Smooth muscle cell (in vitro differentiated cells): ENCODE measurements at regions not wholly inside any gene's neighbourhood (a gene's known extent, or its start where the extent isn't known, plus 50 kb on each side); places are given as distances from the start of the nearest gene placed in this dataset.
"Not testable (repeated sequence)": the region's sequence is repeated elsewhere in the genome, so short reads cannot be mapped to it uniquely, and the experiment has no call there.

ENCODE experiments used
- DNase-seq: peaks from one replicate; lab custom pipeline; 2025; ENCODE audit not compliant: unreplicated experiment; lab: John Stamatoyannopoulos, UW
- H2AFZ ChIP-seq: fragments of 200-600 bp; sonication (generic); 2 replicates; pipeline ENCODE4 v1.6.0; 2016; ENCODE audit warnings: antibody characterized with exemption, low read depth, mild to moderate bottlenecking
- H3F3A ChIP-seq: fragments of 200-600 bp; sonication (generic); 2 replicates; pipeline ENCODE4 v1.6.0; 2017; ENCODE audit warnings: antibody characterized with exemption, low read depth
- H3K27ac ChIP-seq: fragments of 200-600 bp; sonication (generic); 2 replicates; pipeline ENCODE4 v1.5.1; 2016; ENCODE audit warnings: low read depth, mild to moderate bottlenecking
- H3K27me3 ChIP-seq: fragments of 200-600 bp; sonication (generic); 2 replicates; pipeline ENCODE4 v1.6.1; 2016; ENCODE audit warnings: low read depth, mild to moderate bottlenecking
- H3K36me3 ChIP-seq: fragments of 200-600 bp; sonication (generic); 2 replicates; pipeline ENCODE4 v1.5.1; 2016; ENCODE audit warnings: low read depth
- H3K4me1 ChIP-seq: fragments of 200-600 bp; sonication (generic); 2 replicates; pipeline ENCODE4 v1.5.1; 2016; ENCODE audit warnings: low read depth
- H3K4me2 ChIP-seq: fragments of 200-600 bp; sonication (generic); 2 replicates; pipeline ENCODE4 v1.6.0; 2016; ENCODE audit warnings: mild to moderate bottlenecking
- H3K4me3 ChIP-seq: fragments of 200-600 bp; sonication (generic); 2 replicates; pipeline ENCODE4 v1.5.1; 2016; ENCODE audit warnings: mild to moderate bottlenecking
- H3K79me2 ChIP-seq: fragments of 200-600 bp; sonication (generic); 2 replicates; pipeline ENCODE4 v1.6.0; 2016; ENCODE audit warnings: low read depth, mild to moderate bottlenecking
- H3K9ac ChIP-seq: fragments of 200-600 bp; sonication (generic); 2 replicates; pipeline ENCODE4 v1.6.0; 2016; ENCODE audit warnings: low read depth
- H3K9me3 ChIP-seq: fragments of 200-600 bp; sonication (generic); replicated peaks from 2 replicates; pipeline ENCODE4 v1.5.1; 2016; ENCODE audit warnings: low read depth
- H4K20me1 ChIP-seq: fragments of 200-600 bp; sonication (generic); 2 replicates; pipeline ENCODE4 v1.6.0; 2016; ENCODE audit warnings: low read depth
- WGBS: methylation state at CpG from one replicate; pipeline ENCODE4 v1.1.7; 2016; ENCODE audit warnings: low lambda C conversion rate; 5-methylcytosine and 5-hydroxymethylcytosine counted together
- TF ChIP-seq, protein P1 (sequence below): fragments of 200-600 bp; sonication (generic); IDR thresholded peaks from 2 replicates; pipeline ENCODE4 v1.5.1; 2017; ENCODE audit warnings: borderline replicate concordance, mild to moderate bottlenecking, antibody characterized with exemption; ENCODE audit not compliant: insufficient read depth, poor library complexity, severe bottlenecking

DNA sequence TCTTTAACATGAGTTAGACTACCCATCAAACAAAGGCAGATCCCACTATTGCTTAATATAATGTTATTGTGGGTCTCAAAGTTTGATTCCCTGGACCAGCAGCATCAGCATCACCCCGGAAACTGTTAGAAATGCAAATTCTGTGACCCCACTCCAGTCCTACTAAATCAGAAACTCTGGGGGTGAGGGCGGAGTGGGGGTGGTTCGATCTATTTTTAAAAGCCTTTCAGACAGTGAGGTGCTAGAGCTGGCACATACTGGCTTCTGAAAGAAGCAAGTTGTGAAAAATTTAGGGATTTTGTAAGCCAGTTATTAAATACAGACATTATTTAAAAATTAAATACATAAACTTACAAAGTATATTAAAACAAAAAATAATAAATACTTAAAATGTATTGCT, 513.2 kb downstream of the NFIB start:
- TF ChIP-seq, protein P1, sequence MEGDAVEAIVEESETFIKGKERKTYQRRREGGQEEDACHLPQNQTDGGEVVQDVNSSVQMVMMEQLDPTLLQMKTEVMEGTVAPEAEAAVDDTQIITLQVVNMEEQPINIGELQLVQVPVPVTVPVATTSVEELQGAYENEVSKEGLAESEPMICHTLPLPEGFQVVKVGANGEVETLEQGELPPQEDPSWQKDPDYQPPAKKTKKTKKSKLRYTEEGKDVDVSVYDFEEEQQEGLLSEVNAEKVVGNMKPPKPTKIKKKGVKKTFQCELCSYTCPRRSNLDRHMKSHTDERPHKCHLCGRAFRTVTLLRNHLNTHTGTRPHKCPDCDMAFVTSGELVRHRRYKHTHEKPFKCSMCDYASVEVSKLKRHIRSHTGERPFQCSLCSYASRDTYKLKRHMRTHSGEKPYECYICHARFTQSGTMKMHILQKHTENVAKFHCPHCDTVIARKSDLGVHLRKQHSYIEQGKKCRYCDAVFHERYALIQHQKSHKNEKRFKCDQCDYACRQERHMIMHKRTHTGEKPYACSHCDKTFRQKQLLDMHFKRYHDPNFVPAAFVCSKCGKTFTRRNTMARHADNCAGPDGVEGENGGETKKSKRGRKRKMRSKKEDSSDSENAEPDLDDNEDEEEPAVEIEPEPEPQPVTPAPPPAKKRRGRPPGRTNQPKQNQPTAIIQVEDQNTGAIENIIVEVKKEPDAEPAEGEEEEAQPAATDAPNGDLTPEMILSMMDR = no peak
- Histone ChIP-seq H3K4me1 (no peaks in the 10 kb centered on the region), H3K9ac (no peak overlapping the region), H3K27me3 (no peaks in the 10 kb centered on the region), H3K4me3 (no peak overlapping the region), H2AFZ (no peak overlapping the region), H3K27ac (no peak overlapping the region), H3K36me3 (no peaks in the 10 kb centered on the region), H3F3A (no peaks in the 10 kb centered on the region), H4K20me1 (no peaks in the 10 kb centered on the region), H3K4me2 (no peak overlapping the region), H3K79me2 (no peaks in the 10 kb centered on the region), H3K9me3 (no peaks in the 10 kb centered on the region)
- DNase-seq = no peak
- 89% methylated on average over 3 of the region's 3 CpGs for WGBS

DNA sequence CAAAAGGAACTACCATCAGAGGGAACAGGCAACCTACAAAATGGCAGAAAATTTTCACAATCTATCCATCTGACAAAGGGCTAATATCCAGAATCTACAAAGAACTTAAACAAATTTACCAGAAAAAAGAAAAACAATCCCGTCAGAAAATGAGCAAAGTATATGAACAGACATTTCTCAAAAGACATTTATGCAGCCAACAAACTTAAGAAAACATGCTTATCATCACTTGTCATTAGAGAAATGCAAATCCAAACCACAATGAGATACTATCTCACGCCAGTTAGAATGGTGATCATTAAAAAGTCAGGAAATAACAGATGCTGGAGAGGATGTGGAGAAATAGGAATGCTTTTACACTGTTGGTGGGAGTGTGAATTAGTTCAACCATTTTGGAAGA, 516.2 kb downstream of the NFIB start:
- not testable (repeated sequence) for H3K36me3 ChIP-seq, H3K27me3 ChIP-seq, H3K4me2 ChIP-seq, H3K9ac ChIP-seq, H3K4me3 ChIP-seq, H3F3A ChIP-seq, H3K79me2 ChIP-seq, DNase-seq, H4K20me1 ChIP-seq, H2AFZ ChIP-seq, H3K27ac ChIP-seq, H3K9me3 ChIP-seq, H3K4me1 ChIP-seq
- 95% methylated on average over 2 of the region's 2 CpGs for WGBS

DNA sequence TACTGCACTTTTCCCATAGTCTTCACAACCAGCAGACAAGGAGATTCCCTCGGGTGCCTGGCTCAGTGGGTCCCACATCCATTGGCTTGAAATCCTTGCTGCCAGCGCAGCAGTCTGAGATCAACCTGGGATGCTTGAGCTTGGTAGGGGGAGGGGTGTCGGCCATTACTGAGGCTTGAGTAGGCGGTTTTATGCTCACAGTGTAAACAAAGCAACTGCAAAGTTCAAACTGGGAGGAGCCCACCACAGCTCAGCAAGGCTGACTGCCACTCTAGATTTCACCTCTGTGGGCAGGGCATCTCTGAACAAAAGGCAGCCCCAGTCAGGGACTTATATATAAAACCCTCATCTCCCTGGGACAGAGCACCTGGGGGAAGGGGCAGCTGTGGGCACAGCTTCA, 512.3 kb upstream of the MPDZ start:
- no peaks in the 10 kb centered on the region for H3K4me1 ChIP-seq
- WGBS = 83% methylated on average over 4 of the region's 4 CpGs
- TF ChIP-seq, protein P1 = no peak
- H3K9me3 ChIP-seq = no peaks in the 10 kb centered on the region
- no peaks in the 10 kb centered on the region for H3K27me3 ChIP-seq
- no peak overlapping the region for H3K4me3 ChIP-seq
- no peaks in the 10 kb centered on the region for H3K79me2 ChIP-seq
- no peaks in the 10 kb centered on the region for H3K36me3 ChIP-seq
- no peaks in the 10 kb centered on the region for H3F3A ChIP-seq
- no peak for DNase-seq
- no peak overlapping the region for H3K9ac ChIP-seq
- H4K20me1 ChIP-seq = no peaks in the 10 kb centered on the region
- no peak overlapping the region for H3K4me2 ChIP-seq
- no peak overlapping the region for H3K27ac ChIP-seq
- no peak overlapping the region for H2AFZ ChIP-seq

DNA sequence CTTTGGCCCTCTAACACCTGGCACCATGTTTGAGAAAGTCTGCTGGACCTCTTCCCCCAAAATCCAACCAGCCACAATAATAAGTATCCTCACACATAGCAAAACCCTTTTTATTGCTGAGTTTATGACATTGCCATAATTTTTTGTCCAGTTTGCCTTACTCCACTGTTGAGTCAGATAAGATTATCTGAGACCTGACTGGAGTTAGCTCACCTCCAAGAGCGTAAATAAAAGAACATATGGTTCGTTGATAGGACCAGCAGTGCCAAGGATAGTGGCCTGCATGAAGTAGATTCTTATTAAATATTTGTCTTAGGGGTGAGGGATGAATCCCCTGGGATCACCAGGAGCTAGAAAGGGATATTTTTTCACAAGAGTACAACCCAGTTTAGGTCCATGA, 510.6 kb upstream of the MPDZ start:
- TF ChIP-seq, protein P1 = no peak
- no peak overlapping the region for H3K4me3 ChIP-seq
- H3K4me2 ChIP-seq = no peak overlapping the region
- H3K27ac ChIP-seq = no peak overlapping the region
- H3K9ac ChIP-seq = no peak overlapping the region
- no peaks in the 10 kb centered on the region for H4K20me1 ChIP-seq
- no peaks in the 10 kb centered on the region for H3K27me3 ChIP-seq
- 85% methylated on average over 2 of the region's 2 CpGs for WGBS
- H3K9me3 ChIP-seq = no peaks in the 10 kb centered on the region
- no peaks in the 10 kb centered on the region for H3K4me1 ChIP-seq
- H3K79me2 ChIP-seq = no peaks in the 10 kb centered on the region
- no peaks in the 10 kb centered on the region for H3K36me3 ChIP-seq
- no peak for DNase-seq
- no peaks in the 10 kb centered on the region for H3F3A ChIP-seq
- H2AFZ ChIP-seq = no peak overlapping the region
